ENCODE measurements at regions not wholly inside any gene's neighbourhood (a gene's known extent, or its start where the extent isn't known, plus 50 kb on each side); places are given as distances from the start of the nearest gene placed in this dataset.
"Not testable (repeated sequence)": the region's sequence is repeated elsewhere in the genome, so short reads cannot be mapped to it uniquely, and the experiment has no call there.

- TF ChIP-seq CTCF (IDR thresholded peaks at IDR 0.05; ENCODE audit: low read depth, low read length, missing input control); ATF3 (IDR thresholded peaks at IDR 0.05); TAF1 (conservative IDR thresholded peaks at IDR 0.05); JUND (IDR thresholded peaks at IDR 0.05): not testable (repeated sequence)
These were observed 530.7 kb downstream of the FOXD4L4 start for GRCh38 chr9:66267684-66268083.
